Glomerular visceral epithelial cell (primary cell): ENCODE measurements at regions not wholly inside any gene's neighbourhood (a gene's known extent, or its start where the extent isn't known, plus 50 kb on each side); places are given as distances from the start of the nearest gene placed in this dataset.

Experiments used
- DNase-seq: peaks from one replicate; pipeline ENCODE4 v3.0.0-alpha.2; 2016; ENCODE audit errors: extremely low spot score

DNA sequence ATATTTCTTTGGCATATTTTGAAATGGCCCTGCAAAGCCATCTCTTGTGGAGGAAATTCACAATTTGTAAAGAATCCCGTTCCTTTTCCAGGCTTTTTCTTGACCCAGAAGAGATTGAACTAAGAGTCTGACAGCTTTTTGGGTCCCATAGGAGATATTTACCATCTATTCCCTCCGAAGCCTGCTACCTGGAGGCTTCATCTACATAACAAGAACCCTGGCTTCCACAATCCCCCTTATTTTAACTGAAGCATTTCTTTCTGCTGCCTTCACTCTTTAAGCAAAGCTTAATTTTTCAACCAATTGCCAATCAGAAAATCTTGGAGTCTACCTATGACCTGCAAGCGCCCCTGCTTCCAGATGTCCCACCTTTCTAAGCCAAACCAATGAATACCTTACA lies 248.1 kb upstream of the GADL1 start:
- no peak for DNase-seq

GRCh38 chr3:31145062-31145461 lies 250.6 kb upstream of the GADL1 start:
- no peak for DNase-seq

GRCh38 chr3:31147550-31147949 lies 253.1 kb upstream of the GADL1 start:
- DNase-seq: no peak

DNA sequence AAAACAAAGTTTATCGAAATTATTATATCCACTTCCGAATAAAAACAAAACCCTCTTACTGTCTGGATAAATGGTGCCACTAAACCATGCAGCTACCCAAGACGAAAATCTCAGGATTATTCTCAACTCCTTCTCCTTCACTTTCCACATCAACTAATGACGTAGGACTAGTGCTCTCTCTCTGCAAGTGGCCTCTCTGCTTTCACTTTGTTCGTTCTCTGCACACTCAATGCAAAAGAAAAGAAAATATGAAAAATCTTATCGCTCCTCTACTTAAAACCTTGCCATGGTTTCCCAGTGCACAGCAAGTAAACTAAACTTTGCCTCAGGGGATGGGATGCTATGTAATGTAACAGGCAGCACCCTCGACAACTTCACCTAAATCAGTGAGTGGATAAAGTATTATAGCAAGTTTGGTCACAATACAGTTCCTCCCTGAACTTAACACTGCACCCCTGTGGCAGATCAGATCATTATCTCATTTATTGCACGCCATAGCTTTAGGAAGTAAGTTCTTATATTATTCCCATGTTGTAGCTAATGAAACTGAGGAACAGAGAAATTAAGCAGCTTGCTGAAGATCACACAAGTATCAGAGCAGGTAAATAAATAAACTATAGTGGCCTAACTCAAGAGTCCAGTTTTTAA lies 262.7 kb upstream of the GADL1 start:
- DNase-seq: no peak

DNA sequence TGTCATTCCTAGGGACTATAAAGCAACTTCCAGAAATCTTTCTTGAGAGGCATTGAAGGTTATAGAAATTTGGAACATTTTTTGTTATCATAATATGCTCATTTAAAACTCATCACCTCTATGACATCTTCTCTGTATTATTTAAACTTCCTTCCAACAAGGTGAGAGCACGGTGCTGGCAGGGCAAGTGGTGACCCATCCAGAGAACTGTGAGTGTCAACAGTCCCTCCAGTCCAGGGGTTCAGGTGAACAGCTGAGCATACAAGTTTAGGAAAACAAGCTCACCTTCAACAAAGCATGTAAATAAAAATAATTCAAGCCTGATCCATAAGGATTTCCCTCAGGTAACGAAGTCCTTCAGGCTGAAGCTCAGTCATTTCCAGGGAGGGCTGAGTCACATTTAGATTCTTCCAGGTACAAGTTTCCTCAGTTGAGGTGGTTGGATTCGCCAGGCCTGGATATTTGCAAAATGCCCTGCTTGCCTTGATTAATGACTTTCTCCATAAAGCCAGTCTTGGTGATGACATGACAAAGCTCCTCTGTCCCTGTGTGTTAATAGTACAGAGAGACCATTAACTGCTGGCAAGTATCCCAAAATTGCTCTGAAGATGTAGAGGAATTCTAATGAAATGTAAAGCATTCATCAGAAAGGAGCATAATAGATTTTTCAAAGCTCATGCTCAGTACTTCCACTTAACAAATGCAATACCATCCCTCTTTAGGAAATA lies 263.6 kb upstream of the GADL1 start:
- no peak for DNase-seq

- DNase-seq: no peak
Observed at GRCh38 chr3:31159331-31160039, 265.0 kb upstream of the GADL1 start.

DNA sequence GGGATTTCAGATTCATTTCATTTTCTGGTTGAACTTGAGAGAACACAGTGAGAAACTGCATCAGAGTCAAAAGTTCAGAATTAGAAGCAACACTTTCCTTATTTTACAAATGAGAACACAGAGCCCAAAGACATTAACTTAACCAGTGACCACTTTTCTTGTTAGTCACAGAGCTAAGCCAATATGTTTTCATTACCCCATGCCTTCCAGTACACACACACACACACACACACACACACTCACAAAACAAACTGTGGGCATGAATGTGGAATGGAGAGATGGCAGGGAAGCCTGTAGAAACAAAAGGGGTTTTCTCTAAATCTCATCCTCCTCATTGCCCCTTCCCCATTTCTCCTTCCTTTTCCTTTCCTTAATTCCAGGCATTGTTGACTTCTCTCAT lies 267.4 kb upstream of the GADL1 start:
- DNase-seq: peak; percentile 9

DNA sequence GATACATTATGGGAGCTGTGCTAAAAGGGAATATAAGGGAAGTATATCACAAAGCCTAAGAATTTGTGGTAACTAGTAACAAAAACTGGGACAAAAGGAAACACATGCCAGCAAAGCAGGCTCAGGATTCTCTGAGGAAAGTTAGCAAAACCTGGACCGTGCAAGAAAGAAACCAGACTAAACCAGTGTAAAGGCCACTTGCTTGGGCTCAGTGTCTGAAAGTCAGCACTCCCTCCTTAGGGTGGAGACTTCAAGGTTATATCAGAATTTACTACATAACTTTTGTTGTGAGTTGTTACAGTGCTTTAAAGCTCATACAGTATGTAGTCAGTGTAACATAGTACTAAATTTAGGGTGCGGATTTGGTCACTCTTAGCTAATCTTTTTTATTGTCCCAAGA lies 269.9 kb upstream of the GADL1 start:
- DNase-seq: no peak

- DNase-seq: peak; percentile 16
Observed at GRCh38 chr3:31165399-31165860, 271.0 kb upstream of the GADL1 start.

- DNase-seq: peak; percentile 57
Observed at GRCh38 chr3:31166249-31166885, 271.9 kb upstream of the GADL1 start.

DNA sequence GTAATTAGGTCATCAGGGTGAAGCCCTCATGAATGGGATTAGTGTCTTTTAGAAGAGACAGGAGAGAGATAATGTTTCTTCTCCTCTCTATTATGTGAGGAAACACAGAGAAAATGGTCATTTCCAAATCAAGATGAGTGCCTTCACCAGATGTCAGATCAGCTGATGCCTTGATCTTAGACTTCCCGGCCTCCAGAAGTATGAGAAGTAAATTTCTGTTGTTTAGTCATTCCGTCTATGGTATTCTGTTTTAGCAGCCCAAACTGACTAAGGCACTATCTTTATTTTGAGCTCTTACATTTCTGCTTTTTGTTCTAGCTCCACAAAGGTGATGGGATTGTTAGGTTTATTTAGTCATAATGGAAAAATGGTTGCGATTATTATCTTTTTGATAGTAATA lies 273.2 kb upstream of the GADL1 start:
- DNase-seq: no peak

GRCh38 chr3:31170932-31171670 lies 276.6 kb upstream of the GADL1 start:
- peak; percentile 82 for DNase-seq

GRCh38 chr3:31172336-31172735 lies 277.9 kb upstream of the GADL1 start:
- no peak for DNase-seq

- DNase-seq: no peak
Observed at GRCh38 chr3:31173118-31173718, 278.8 kb upstream of the GADL1 start.

DNA sequence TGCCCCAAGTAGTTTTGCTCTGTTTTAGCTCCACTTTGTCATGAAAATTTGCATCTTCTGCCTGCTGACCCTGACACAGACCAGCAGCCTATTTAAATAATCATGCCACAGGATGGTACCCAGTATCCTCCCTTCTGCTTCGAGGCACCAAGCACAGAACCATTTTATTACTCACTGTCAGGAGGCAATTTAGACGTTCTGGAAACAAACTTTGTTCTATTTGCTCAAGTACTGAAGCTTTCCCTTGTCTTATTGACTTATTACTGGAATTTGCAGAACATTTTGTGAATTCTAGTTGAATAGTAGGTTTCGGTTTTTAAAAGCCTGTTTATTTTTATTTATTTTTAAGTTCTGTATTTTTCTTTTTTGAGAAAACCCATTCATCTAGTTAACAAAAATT lies 279.6 kb upstream of the GADL1 start:
- DNase-seq: no peak

DNA sequence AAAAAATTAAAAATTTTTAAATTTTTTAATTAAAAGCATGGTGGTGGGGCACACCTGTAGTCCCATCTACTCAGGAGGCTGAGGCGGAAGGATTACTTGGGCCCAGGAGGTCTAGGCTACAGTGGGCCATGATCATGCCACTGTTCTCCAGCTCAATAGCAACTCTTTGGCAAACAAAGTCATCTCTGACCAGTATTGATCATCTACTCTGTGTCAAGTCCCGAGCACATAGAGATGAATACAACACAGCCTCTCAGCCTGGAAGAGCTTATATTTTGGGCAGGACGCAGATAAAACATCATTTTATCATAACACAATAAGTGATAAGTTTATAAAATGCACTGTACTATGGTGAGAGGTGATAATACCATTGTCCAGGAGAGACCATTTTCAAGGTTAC lies 281.6 kb upstream of the GADL1 start:
- no peak for DNase-seq

DNA sequence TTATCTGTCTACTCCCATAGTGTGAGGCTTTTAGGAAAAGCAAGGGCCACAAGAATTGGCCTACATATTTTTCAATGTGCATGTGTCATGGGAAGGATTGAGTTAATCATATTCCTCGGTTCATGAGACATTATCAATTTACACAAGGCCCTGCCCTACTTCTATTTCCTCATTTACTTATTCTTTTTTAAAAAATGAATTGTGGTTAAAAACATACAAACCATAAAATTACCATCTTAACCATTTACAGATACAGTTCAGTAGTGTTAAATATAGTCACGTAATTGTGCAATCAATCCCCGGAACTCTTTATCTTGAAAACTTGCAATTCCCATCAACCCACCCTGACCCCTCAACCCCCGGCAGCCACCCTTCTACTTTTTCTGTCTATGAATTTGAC lies 284.0 kb upstream of the GADL1 start:
- no peak for DNase-seq

GRCh38 chr3:31179768-31180167 lies 285.3 kb upstream of the GADL1 start:
- no peak for DNase-seq

- no peak for DNase-seq
Observed at GRCh38 chr3:31180274-31180673, 285.8 kb upstream of the GADL1 start.

- no peak for DNase-seq
Observed at GRCh38 chr3:31181661-31182060, 287.2 kb upstream of the GADL1 start.

DNA sequence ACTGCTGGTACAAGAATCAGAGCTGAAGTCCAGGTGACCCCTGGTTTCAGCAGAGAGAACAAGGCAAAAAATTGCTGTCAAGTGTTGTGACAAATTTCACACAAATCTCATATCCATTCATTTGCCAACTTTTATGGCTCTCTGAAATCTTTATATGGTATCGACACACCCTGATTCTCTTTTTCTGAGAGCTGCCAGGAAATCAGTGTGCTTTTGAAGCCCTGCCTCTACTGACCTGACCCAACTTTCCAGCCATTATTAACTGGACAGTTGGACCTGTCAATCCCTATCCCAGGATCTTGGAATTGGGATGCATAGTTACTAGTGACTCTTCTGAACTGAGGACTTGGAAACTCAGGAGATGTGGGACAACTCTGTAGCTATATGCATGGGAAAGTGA lies 288.2 kb upstream of the GADL1 start:
- no peak for DNase-seq
